Activated CD4-positive, CD25-positive, alpha-beta regulatory T cell treated with anti-CD3 and anti-CD28 coated beads, Interleukin-2, amount 50 U/mL, for 72 hours (primary cell): ENCODE measurements at regions not wholly inside any gene's neighbourhood (a gene's known extent, or its start where the extent isn't known, plus 50 kb on each side); places are given as distances from the start of the nearest gene placed in this dataset.
"Not testable (repeated sequence)": the region's sequence is repeated elsewhere in the genome, so short reads cannot be mapped to it uniquely, and the experiment has no call there.

Source experiments
- DNase-seq: peaks from one replicate; pipeline ENCODE4 v3.0.0; 2021

DNA sequence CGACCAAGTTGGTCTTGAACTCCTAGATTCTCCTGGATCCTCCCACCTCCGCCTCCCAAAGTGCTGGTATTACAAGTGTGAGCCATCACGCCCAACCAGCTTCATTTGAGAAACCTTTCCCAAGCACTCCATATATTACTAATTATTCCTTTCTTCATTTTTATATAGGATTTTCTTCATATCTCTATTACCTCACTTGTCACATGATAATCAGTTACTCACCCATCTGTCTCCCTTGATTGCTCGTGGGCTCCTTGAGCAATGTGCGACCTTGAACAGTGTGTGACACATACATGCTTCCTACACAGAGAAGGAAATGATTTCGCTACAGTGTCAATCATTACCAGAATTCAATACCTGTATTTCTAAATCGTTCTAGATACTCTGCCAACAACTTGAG, 110.7 kb upstream of the C2CD4B start:
- DNase-seq, result no peak

DNA sequence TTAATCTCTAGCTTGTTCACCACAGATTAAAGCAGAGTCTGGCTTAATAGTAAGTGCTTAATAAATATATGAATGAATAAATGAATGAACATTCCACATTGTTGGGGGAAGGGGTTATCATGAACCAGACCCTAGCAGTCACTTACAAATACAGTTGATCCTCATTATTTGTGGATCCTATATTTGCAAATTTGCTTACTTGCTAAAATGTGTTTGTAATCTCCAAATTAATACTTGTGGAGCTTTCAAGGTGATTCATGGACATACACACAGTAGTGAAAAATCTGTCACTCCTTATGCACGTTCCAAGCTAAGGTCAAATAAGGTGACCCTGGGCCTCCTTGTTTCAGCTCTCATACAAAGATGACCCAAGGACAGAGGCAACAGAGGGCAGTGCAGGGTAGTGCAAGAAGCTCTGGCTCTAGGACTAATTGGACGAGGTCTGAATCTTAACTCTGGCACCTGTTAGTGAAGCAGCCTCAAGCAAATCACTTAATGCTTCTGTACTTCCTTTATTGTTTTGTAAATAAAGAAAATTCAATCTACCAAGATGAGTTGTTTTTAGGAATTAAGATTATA, 112.8 kb upstream of the C2CD4B start:
- DNase-seq, result no peak

DNA sequence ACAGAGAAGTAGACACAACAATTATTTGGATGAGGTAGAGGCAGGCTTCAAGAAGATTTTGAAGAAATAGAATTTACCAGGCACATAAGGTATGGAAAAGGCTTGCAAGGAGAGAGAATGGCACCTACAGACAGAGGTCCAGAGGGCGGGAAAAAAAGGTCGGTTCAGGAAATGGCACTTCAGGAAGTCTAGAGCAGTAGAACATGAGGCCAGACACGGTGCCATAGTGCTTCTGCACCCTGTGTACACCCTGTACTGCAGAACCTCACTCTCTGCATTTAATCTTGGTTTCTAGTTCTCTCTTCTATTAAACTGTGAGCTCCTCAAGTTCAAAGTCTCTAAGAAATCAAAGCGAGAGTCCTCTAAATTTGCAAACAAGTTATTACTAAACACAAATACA, 113.4 kb upstream of the C2CD4B start:
- DNase-seq, result no peak

DNA sequence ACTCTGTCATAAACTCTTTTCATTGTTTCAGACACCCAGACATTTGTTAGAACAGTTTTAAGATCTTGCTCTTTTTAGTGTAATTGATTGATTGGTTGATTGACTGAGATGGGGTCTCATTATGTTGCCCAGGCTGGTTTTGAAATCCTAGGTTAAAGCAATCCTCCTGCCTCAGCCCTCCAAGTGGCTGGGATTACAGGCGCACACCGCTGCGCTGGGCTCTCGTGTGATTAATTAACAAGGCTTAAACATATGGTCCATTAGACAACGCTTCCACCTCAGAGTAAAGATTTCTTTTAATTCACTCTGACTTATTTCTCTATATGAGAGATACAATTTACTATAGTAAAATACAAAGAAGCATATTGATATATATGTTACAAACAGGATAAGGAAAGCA, 114.0 kb upstream of the C2CD4B start:
- DNase-seq, result no peak

DNA sequence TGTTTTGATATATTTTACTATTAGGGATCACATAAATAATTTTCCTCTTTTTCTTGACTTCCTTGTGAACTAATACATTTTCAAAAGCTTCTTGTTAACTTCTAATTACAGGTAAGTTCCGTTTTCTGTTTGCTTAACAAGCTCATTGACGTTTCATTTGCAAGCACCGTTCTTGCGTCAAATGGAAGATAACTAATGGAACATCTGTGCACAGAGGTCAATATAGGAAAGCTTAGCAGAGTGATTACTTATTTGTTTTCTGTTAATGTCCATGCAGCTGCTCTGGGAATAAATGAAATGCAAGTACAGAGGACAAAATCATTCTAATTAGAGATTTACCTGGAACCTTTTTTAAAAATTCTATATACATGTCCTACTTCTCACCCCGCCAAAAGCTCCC, 115.5 kb upstream of the C2CD4B start:
- no peak for DNase-seq

DNA sequence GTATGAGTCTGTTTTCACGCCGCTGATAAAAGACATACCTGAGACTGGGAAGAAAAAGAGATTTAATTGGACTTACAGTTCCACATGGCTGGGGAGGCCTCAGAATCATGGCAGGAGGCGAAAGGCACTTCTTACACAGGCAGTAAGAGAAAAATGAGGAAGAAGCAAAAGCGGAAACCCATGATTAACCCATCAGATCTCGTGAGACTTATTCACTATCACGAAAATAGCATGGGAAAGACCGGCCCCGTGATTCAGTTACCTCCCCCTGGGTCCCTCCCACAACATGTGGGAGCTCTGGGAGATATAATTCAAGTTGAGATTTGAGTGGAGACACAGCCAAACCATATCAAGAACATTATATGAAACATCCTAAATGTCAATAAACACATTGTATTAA, 116.7 kb upstream of the C2CD4B start:
- DNase-seq, result not testable (repeated sequence)

DNA sequence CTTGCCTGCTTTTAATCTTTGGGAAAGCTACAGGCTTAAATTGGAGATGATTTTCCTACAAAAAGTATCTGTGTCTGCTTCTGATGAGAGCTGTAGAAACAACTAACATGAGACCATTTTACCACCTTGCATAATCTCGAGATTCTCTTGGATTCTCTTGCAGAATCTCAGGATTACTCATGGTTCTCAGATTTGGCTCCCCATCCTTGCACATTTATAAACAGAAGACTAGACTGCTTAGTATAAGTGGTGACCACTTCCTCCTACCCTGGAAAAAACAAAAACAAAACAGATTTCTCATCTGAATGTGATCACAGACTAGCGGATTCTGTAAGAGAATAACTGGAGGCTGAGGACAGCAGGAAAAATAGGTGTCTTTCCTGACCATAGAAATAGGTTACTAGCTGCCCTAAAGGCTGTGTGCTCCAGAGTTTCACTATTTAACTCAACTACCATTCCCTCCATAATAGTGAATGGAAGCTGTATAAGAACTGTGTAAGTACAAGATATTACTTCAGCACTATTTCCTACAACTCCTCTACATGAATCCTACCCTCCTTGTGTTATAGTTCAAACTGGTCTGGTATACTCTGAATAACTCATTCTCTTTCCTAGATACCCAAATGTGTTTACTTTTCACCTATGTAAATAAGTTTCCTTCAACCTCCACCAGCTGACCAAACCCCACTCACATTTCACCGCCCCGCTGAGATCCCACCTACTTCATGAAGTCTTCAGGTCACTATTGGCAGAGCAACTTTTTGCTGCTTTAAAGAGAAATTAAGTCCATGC, 122.2 kb upstream of the C2CD4B start:
- no peak for DNase-seq

DNA sequence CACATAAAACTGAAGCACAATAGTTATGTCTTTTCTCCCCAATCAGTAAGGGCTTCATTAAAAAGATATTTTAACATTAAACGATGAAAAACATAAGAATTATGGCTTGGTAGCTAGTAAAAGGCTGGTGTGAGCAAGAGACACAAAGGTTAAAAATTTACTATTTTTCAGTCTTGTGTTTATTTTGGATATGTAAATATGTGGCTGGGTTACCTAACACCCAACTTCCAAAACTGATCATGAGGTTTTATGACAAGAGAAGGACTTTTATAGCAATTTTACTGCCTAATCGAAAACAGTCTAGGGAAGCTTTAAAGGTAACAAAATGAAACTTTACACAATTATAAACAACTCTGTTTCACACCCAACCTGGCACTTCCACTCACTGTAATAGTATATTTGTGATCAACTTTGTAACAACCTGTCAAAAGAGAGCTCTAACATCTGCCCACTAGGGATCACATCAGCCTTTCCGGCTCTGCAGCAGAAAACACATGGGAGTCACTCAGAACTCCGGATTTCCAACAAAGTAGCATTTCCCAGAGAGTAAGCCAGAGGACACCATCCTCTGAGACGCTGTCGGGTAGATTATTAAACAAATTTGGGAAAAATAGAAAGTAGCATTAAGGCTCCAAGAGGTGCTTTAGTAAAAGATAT, 123.4 kb upstream of the C2CD4B start:
- DNase-seq, result no peak

DNA sequence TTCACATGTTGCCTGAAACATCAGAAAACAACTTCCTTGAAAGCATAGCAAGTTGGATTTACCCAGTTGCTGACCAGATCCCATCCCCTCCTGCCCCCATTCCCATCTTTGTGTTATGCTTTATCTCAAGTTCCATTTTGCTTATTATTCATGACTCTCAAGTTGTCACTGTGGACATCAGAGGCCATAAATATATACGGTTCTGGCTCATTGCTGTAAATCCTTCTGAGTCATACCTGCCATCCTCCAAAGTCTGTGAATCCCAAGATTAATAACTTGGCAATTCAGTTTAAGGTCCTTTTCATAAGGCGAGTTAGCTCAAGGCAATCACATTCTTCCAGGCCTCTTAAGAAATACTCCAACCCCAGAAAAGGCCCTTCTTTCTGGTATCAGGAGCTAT, 126.2 kb upstream of the C2CD4B start:
- no peak for DNase-seq

DNA sequence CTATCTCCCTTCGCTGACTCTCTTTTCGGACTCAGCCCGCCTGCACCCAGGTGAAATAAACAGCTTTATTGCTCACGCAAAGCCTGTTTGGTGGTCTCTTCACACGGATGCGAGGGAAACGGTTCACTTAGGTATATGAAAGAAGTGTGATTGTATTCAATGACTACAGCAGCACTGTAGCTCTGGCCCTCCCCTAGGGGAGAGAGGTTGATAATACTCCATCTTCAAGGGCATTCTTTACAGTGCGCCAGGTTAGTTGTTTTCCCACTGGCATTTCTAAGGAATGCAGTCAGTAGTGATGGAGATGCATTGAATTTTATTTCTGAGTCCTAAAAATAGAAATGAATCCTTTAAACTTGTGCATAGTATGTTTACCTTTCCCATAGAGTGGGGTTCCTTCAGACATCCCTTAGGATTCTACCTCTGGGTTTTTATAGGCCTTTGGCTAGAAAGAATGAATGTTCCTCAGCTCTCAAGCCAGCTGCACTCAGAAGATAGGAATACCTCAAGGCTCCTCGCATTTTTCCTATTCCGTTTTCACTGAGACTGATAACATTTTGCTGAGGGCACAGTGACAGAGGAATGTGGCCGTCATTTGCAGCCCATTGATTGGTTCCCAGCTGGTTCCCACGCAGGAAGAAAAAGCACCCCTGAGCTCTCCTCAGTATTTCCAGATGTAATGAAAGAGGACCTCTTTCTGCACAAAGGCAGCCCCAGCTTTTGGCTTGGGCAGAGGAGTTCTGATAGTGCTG, 131.8 kb upstream of the C2CD4B start:
- DNase-seq, result no peak

DNA sequence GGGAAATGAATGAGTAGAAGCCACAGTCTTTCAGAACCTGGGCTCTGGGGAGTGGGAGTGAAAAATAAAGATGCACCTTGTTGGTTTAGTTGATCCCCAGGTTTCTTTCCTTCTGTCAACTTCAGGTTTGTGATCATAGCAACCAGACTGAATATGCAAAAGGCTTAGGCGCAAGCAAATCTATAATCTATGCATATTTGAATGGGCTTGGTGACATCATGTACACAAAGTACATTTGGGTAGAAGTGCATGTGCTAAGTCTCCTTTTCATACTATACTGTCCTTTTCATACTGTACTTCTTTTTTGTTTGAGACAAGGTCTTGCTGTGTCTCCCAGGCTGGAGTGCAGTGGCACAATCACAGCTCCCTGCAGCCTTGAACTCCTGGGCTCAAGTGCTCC, 132.4 kb upstream of the C2CD4B start:
- DNase-seq, result no peak

DNA sequence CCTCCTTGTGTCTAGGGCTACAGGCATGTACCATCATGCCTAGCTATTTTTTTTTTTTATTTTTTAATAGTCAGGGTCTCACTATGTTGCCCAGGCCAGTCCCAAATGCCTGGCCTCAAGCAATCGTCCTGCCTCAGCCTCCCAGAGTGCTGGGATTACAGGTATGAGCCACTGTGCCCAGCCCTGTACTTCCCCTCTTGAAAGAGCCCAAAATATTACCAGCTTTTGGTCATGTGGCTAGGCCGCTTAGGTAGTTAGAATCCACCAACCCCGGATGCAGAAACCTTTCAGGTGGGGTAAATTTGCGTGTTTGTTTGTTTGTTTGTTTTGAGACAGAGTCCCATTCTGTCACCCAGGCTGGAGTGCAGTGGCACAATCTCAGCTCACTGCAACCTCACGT, 132.8 kb upstream of the C2CD4B start:
- no peak for DNase-seq

DNA sequence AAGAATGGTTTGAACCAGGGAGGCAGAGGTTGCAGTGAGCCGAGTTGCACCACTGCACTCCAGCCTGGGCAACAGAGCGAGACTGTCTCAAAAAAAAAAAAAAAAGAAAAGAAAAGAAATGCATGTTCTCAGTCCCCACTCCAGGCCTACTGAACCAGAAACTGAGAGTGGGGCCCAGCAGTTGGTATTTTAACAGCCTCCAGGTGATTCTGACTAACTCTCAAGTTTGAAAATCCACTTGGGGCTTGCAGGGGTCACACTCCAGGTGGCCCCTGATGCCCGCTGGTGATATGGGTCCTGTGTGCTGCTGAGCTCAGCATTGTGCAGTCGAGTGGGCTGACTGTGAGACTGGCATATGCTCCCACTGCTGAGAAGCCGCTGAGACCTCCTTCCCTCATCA, 133.7 kb upstream of the C2CD4B start:
- DNase-seq, result no peak

DNA sequence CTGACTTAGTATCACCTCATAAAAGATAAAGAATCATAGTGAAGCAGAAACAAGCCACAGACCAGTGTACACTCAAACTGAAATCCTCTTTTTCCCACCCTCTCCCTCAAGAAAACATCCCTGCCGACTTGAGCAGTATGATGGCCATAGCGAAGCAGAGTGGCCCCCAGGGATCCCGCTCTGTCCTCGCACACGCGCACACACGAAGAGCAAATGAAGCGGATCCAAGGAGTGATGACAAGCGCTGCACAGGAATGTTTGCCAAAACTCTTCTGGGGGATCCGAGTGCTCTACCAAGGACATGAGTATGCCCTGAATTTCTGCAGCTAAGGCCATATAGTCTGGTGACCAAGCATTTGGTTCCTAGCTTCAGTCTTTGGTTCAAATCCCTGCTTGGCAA, 134.5 kb upstream of the C2CD4B start:
- no peak for DNase-seq

DNA sequence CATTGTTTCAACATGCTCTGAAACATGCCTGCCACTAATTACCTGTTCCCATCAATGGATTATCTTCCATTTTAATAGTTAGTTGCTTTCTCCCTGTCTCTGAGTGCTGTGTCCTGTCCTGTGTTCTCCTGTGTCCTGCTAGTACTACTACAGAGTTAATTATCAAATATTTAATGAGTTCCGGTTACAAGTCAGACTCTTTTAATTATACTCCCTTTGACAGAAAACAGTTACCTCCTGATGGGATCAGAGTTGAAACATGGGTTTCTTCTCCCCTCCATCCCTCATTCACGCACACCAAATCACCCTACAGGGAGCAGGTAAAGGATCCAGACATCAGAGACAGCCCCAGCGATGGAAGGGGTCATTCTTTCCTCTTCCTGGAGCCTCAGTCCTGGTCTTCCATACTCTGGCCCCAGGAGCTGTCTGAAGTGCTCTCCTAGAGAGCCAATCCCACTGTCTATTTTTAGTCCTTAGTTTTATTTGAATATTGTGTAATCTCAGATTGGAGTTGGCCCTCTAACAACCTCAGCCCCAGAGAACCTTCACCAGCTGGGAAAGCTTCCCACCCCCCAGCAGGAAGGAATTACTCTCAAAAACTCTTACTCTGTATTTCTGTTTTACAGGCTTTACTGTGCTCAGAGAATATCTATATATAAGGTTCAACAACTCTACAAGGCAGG, 137.0 kb upstream of the C2CD4B start:
- DNase-seq, result no peak

DNA sequence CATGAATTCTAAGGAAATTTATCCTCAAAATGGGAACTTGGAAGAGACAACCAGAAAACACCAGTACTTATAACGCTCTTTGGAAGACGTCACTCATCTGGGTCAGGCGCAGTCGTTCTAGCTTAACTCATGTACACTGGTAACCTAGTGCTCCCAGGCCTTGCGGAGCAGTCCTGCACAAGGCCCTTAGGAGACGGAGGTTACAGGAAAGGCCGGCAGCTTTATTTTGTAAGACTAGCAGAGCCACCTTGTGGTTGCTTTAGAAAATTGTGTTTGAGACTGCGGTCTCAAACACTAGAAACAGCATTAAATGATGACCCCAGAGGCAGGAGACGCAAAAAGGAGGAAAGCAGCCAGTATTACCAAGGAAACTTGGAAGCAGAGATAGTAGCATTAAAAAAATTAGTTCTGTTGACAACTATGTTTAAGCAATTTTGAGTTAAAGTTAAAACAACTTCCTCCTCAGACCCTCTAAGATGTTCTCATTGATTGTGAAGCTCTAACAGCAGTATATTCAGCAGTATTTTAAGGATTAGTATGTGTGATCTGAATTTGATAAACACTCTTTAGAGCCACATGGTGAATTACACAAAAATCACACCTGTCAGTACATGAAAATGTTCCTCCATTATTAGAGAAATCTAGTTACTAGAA, 141.9 kb upstream of the C2CD4B start:
- no peak for DNase-seq

DNA sequence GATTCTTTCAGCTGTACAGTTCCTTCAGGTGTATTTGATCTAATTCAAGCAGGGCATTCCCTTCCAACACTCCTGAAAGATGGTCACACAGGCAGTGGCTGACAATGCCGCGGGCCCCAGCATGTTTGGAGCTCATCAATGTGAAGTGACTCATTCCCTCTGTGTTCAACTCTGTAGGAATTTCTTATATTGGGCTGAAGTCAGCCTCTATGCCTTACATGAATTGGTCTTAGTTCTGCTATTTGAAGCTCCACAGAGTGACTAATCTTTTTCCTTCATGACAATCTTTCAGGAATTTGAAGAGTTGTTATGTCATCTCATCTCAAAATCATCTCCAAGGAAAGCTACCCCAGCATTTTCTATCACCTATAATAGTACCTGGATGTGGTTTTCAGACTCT, 142.5 kb upstream of the C2CD4B start:
- DNase-seq, result no peak

DNA sequence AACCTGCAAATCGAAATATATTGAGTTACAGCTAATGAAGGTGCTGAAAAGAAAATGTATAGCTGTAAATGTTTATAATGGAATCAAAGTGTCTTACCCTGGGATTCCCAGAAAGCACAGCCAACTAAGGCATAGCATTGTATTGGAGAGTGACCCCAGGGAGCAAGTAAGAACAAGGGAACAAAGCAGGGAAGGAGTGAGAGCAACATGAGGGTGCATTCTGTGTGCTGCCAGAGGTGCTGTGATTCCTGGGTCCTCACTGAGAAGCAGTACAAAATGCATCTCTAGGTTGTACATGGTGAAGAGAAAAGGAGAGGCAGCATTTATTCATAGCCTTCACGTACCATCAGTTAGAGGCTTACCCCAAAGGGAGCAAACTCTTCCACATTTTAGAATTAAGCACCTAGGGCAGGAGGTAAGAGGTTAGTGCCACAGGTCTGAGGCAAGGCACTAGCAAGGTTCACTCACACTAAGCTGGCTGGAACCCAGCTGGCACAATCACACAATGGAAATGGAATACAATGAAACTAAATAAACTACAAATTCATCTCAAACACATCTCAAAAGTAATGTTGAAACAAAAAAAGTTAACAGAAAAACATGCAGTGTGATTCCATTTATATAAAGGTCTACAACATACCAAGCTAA, 151.5 kb upstream of the C2CD4B start:
- DNase-seq, result no peak

DNA sequence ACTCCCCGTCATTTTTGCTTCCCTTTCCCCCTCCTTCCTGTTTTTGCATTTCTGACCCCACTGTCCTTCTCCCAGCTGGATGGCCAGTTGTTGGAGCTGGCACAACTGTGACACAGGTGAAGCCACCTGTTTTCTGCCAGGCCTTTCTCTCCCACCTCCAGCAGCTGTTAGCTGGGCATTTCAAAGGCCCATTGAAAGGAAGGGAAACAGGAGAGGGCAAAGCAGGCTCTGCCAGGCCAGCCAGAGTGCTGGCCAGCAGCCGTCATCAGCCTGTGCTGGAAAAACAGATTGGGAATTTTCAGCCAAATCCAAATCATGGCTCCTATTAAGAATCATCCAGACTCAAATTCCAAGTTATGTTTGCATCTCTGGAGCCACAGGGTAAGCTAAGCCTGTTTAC, 155.2 kb upstream of the C2CD4B start:
- no peak for DNase-seq

DNA sequence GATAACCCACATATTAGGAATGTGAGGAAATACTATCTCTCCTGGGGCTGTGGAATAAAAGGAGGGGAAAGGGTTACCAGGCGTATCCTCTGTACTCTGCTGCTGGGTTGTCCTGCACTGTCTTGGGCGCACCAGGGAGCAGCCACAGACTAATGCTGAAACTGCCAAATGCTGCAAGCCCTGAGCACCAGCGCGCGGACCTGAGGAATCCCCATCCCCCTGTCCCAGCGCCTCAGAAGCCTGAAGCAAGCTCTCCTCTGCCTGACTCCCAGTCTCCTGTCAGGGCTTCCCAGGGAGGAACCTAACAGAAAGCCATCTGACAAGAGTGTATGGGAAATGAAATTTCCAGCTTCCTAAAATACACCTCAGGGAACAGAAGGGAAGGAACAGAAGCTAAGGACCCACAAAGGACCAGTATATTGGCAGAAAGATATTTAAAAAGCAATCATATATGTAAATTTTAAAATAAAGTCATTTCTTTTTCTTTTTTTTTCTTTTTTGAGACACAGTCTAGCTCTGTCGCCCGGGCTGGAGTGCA, 158.3 kb upstream of the C2CD4B start:
- DNase-seq, result no peak

DNA sequence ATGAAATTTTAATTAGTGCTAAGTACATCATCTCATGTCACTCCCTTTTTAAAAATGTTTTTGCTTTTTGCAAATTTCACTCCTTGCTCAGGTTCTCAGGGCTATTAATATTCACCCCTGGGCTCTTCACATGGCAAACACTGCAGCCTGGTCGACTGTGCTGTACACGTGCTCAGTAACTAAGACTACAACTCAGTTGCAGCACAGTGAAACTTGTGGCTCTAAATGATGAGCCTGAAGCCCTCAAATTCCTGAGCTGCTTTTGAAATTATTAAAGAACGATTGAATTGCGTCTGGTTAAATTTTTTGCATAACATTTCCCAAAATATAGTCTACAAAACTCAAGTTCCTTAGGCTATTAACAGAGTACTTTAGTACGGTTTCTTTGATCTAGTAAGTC, 159.3 kb upstream of the C2CD4B start:
- DNase-seq, result no peak

DNA sequence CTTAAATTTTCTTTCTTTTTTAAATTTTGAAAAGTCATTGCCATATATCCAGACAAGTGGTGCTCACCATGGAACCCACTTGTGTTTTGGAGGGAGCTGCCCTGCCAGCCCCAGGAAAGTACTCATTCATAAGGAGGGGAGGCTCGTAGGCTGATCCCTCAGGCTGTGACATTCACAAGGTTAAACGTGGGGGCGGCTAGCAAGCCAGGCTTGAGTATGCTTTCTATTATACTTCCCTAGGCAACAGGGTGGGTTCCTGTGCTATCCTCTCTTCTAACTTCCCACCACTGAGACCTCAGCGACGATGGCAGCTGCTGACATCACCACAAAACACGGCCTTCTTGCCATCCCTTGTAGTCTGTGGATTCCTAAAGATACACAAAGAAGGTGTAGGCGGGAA, 160.5 kb upstream of the C2CD4B start:
- DNase-seq, result no peak
